ENCODE measurements at regions not wholly inside any gene's neighbourhood (a gene's known extent, or its start where the extent isn't known, plus 50 kb on each side); places are given as distances from the start of the nearest gene placed in this dataset.

DNA sequence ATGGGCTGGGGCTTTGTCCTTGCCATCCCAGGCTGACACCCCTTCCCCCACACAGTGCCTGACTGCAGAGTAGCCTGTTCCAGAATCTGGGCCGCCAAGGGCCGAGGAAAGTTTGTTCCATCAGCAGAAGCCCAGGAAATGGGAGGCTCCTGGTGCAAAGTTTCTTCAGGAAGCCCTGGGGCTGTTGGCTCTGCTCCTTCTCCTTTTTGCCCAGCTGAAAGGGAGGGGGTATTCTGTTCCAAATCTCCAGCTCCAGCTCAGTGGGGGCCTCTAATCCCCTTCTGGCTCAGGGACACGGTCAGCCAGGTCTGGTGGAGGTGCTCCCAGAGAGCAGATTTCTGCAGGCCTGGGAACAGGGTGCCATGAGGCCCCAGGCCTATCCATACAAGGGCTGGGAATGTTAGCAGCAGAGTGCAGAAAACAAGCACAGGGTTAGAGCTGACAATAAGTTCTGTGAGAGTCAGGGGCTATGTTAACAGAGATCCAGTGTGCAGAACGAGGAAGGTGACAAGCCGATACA lies 399.5 kb downstream of the RPS24 start:
- H3K36me3 ChIP-seq (ENCODE audit: control insufficient read depth, insufficient read depth, low read length): no peaks in the 10 kb centered on the region
- TF ChIP-seq, protein P1, sequence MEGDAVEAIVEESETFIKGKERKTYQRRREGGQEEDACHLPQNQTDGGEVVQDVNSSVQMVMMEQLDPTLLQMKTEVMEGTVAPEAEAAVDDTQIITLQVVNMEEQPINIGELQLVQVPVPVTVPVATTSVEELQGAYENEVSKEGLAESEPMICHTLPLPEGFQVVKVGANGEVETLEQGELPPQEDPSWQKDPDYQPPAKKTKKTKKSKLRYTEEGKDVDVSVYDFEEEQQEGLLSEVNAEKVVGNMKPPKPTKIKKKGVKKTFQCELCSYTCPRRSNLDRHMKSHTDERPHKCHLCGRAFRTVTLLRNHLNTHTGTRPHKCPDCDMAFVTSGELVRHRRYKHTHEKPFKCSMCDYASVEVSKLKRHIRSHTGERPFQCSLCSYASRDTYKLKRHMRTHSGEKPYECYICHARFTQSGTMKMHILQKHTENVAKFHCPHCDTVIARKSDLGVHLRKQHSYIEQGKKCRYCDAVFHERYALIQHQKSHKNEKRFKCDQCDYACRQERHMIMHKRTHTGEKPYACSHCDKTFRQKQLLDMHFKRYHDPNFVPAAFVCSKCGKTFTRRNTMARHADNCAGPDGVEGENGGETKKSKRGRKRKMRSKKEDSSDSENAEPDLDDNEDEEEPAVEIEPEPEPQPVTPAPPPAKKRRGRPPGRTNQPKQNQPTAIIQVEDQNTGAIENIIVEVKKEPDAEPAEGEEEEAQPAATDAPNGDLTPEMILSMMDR (IDR thresholded peaks at IDR 0.05; ENCODE audit: insufficient read depth, low read length, poor library complexity, severe bottlenecking): no peak
- H3K4me3 ChIP-seq (ENCODE audit: low read depth, low read length): no peak overlapping the region
- peaks cover 5% of the 10 kb centered on the region for H3K27me3 ChIP-seq (ENCODE audit: control insufficient read depth, insufficient read depth, low read length)
- DNase-seq (ENCODE audit: low read depth): no peak

DNA sequence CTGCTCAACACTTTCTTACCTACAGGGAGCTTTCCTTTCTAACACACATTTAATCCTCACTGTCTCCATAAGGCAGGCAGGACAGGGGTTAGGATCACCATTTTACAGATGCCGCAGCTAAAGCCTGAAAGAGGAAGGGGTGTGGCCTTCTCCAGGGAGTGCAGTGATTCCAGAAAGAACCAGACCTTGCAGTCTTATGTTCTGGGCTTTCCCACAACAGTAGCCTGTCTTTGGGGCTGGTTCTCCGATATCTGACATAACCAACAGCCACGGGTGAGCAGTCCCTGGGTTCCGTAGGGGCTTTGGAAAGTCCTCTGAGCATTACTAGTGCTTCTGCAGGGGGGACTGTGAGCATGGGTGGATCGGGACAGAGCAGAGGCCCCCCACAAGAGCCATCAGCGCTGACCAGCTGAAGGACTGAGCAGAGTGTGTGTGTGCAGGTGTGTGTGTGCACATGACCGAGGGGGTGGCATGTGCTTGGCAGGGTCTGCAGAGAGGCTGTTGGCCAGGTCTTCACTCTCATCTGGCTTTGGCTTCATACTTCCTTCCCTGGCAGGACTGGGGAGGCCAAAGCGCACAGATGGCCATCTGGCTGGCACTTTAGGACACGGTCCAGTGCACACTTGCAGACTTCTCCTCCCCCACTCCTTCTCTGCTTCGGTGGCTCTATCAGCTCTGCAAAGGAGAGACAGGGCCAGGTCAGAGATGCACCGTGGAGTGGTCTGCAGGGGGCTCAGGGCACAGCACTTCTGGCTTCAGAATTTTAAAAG lies 400.3 kb downstream of the RPS24 start:
- DNase-seq (ENCODE audit: low read depth): no peak
- TF ChIP-seq, protein P1 (IDR thresholded peaks at IDR 0.05; ENCODE audit: insufficient read depth, low read length, poor library complexity, severe bottlenecking): no peak
- H3K36me3 ChIP-seq (ENCODE audit: control insufficient read depth, insufficient read depth, low read length): no peaks in the 10 kb centered on the region
- peaks cover 5% of the 10 kb centered on the region for H3K27me3 ChIP-seq (ENCODE audit: control insufficient read depth, insufficient read depth, low read length)
- H3K4me3 ChIP-seq (ENCODE audit: low read depth, low read length): no peak overlapping the region

DNA sequence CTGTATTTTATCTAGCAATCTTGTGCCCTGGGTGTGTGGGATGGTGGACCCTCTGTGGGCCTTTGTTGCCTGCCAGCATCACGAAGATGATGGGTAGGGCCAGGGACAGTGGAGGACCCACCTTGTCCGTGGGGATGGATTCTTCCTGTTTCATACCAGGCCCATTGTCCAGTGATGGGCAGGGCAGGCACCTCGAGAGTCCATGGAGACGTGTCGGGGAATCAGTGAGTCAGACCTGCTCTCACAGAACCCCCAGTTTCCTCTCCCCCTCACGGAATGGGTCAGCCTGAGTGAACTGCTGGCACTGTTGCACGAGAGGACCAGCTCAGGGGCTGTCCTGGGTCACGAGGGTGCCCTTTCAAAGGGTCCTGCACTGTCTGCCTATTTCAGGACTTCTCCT lies 401.2 kb downstream of the RPS24 start:
- TF ChIP-seq, protein P1 (IDR thresholded peaks at IDR 0.05; ENCODE audit: insufficient read depth, low read length, poor library complexity, severe bottlenecking): no peak
- H3K36me3 ChIP-seq (ENCODE audit: control insufficient read depth, insufficient read depth, low read length): no peaks in the 10 kb centered on the region
- no peak for DNase-seq (ENCODE audit: low read depth)
- no peak overlapping the region for H3K4me3 ChIP-seq (ENCODE audit: low read depth, low read length)
- H3K27me3 ChIP-seq (ENCODE audit: control insufficient read depth, insufficient read depth, low read length): peaks cover 5% of the 10 kb centered on the region

DNA sequence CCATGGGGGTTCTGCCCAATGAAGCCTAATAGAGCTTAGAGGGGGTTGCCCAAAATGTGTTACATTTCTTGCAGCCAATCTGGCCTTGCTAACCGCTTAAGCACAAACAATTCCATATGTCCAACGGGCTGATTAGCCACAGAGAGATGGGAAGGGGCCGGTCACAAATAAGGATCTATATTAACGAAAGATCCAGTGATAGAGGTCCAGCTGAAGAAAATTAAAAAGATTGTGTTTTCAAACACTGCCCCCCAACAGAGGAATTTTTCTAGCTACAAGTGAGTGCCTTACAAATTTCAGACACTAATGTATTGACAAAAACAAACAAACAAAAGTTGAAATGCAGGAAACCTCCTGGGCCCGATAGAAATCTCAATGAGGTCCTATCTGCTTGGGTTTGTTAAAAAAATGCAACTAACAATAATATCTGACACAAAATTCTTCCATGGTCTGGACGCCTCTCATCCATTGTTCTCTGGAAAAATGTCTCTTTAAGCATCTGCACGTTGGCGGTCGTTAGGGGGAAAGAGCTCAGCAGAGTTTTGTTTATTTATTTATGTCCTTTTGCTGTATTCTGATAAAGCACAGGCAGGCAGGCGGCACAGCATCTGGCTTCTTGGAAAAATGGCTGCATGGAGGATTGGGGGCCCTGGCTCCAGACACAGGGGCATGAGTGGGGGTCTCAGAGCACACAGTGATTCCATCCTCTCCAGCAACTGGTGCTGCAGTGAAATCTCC lies 402.0 kb downstream of the RPS24 start:
- no peak for DNase-seq (ENCODE audit: low read depth)
- H3K4me3 ChIP-seq (ENCODE audit: low read depth, low read length): no peak overlapping the region
- H3K36me3 ChIP-seq (ENCODE audit: control insufficient read depth, insufficient read depth, low read length): no peaks in the 10 kb centered on the region
- H3K27me3 ChIP-seq (ENCODE audit: control insufficient read depth, insufficient read depth, low read length): peaks cover 5% of the 10 kb centered on the region
- TF ChIP-seq, protein P1 (IDR thresholded peaks at IDR 0.05; ENCODE audit: insufficient read depth, low read length, poor library complexity, severe bottlenecking): no peak

DNA sequence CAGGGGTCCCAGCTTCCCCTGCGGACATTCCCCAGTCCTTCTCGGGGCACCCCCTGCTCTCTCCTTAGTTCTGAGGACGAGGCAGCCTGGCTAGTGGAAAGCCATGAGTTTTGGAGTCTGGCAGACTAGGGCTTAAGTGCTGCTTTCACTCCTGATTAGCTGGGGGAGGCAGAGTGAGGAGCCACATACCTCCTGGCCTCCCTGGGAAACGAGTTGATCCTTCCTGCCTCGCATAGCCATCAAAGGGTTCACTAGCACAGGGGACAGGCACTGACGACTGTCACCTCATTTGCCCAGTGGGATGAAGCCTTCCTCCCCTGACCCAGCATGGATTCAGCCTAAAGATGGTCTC lies 402.5 kb downstream of the RPS24 start:
- DNase-seq (ENCODE audit: low read depth): no peak
- Histone ChIP-seq H3K36me3 (ENCODE audit: control insufficient read depth, insufficient read depth, low read length) (no peaks in the 10 kb centered on the region), H3K27me3 (ENCODE audit: control insufficient read depth, insufficient read depth, low read length) (peaks cover 3% of the 10 kb centered on the region), H3K4me3 (ENCODE audit: low read depth, low read length) (no peak overlapping the region)
- TF ChIP-seq, protein P1 (IDR thresholded peaks at IDR 0.05; ENCODE audit: insufficient read depth, low read length, poor library complexity, severe bottlenecking): no peak
